ENCODE measurements at regions not wholly inside any gene's neighbourhood (a gene's known extent, or its start where the extent isn't known, plus 50 kb on each side); places are given as distances from the start of the nearest gene placed in this dataset.

DNA sequence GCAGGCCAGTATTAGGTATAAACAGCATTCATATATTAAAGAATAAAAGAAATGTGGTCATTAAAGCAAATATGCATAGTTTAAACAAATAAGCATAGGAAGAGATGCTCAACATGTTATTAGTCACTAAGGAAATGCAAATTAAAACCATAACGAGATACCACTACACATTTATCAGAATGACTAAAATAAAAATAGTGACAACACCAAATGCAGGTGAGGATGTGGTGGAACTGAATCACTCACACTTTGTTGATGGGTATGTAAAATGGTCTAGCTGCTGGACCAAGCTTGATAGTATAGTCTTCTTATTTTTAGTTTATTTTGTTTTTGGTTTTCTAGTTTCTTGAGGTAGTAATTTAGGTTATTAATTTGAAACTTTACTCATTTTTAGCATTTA is 242.9 kb downstream of the HGF start:
- TF ChIP-seq, protein P1, sequence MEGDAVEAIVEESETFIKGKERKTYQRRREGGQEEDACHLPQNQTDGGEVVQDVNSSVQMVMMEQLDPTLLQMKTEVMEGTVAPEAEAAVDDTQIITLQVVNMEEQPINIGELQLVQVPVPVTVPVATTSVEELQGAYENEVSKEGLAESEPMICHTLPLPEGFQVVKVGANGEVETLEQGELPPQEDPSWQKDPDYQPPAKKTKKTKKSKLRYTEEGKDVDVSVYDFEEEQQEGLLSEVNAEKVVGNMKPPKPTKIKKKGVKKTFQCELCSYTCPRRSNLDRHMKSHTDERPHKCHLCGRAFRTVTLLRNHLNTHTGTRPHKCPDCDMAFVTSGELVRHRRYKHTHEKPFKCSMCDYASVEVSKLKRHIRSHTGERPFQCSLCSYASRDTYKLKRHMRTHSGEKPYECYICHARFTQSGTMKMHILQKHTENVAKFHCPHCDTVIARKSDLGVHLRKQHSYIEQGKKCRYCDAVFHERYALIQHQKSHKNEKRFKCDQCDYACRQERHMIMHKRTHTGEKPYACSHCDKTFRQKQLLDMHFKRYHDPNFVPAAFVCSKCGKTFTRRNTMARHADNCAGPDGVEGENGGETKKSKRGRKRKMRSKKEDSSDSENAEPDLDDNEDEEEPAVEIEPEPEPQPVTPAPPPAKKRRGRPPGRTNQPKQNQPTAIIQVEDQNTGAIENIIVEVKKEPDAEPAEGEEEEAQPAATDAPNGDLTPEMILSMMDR (IDR thresholded peaks at IDR 0.05), result no peak
- no peak for TF ChIP-seq POLR2A (IDR thresholded peaks at IDR 0.05; ENCODE audit: low read depth)

All from esophagus muscularis mucosa (tissue), 3 donors.